CD4-positive, alpha-beta T cell treated with Interleukin-1 beta for 1 hour (primary cell): ENCODE measurements at regions not wholly inside any gene's neighbourhood (a gene's known extent, or its start where the extent isn't known, plus 50 kb on each side); places are given as distances from the start of the nearest gene placed in this dataset.
"Not testable (repeated sequence)": the region's sequence is repeated elsewhere in the genome, so short reads cannot be mapped to it uniquely, and the experiment has no call there.

Experiments used
- DNase-seq, 2 donors: peaks; one replicate each; pipeline ENCODE4 v3.0.0-alpha.2; 2020 to 2022

DNA sequence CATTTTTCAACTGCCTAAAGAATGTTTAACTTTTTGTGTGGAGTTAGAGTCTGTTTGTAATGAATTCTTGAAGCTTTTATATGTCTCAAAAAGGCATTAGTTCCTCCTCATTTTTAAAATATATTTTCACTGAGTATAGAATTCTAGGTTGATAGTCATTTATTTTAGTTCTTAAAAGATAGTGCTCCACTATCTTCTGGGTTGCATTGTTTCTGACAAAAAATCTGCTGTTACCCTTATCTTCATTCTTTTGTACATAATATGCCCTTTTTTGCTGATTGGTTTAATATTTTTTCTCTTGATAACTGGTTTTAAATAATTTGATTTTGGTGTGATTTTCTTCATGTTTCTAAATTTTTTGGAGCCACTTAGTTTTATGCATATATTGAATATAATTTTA is 754.7 kb upstream of the GYPC start:
- DNase-seq: no peak

DNA sequence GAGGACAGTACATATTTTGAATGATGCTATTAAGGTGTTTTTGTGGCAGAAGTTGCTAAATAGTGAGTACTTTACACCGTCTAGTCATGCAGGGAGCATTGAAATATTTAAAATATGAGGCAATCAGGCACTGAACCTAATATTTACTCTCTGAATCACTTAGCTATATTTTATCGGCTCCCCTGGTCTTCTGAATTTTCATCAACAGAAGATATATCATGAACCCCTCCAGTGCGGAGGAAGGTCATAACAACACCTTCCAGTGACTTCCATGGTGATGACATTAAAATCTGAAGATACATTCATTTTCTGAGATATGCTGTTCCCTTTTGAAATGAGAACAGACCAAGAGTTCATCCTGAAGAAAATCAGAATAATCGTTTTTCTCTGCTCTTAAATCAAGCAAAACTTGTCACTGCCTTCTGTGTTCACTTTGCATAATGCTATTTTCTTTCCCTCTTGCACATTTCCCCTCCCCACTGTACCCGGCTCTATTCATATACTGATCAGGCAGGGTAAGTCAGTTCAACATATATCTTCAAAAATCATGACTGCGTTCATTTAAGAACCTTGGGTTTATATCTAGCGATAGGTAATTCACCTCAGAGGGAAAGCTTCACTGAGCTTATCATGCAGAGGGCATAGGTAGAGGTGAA is 729.9 kb upstream of the GYPC start:
- no peak for DNase-seq

DNA sequence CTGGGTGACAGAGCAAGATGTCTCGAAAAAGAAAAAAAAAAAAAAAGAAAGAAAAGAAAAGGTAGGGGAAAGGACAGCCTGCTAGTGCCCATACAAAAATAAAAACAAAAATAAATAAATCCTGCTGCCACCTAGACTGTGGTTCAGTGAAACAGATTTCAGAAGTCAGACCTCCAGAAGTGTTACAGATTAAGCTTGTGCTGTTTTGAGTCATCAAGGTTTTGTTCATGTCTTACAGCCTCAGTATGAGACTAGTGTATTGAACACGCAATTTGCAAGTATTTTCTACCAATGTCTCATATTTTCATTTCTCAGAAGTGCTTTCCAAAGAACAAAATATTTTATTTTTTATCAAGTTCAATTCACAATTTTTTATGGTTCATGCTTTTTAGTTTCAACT is 720.4 kb upstream of the GYPC start:
- DNase-seq: no peak

DNA sequence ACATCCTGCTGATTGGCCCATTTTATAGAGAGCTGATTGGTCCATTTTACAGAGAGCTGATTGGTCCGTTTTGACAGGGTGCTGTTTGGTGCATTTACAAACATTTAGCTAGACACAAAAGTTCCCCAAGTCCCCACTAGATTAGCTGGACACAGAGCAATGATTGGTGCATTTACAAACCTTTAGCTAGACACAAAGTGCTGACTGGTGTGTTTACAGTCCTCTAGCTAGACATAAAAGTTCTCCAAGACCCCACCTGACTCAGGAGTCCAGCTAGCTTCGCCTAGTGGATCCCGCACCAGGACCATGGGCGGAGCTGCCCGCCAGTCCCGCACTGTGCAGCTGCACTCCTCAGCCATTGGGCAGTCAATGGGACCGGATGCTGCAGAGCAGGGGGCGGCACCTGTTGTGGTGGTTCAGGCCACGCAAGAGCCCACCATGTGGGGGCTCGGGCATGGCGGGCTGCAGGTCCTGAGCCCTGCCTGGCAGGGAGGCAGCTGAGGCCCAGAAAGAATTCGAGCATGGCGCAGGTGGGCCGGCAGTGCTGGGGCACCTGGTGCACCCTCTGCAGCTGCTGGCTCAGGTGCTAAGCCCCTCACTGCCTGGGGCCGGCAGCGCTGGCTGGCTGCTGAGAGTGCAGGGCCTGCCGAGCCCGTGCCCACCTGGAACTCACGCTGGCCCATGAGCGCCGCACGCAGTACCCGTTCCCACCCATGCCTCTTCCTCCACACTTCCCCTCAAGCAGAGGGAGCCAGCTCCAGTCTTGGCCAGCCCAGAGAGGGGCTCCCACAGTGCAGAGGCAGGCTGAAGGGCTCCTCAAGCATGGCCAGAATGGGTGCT is 713.2 kb upstream of the GYPC start:
- no peak for DNase-seq

DNA sequence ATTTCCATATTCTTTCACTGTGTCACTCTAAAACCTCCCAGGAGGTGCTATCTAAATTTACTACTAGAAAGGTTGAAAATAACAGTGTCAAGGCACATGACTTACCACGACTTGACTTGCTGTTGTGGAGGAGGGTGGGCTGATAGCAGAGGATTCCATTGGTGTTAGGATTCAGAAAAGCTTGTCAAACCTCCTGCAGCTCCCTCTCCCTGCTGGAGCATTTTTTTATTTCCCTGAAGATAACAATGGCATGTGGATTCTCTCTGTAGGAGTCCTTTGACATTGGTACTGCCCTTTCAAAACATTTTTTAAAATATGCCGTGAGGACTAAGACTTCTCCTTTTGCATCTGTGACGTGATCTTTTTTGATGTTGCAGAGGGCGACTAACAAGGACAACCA is 696.9 kb upstream of the GYPC start:
- no peak for DNase-seq

DNA sequence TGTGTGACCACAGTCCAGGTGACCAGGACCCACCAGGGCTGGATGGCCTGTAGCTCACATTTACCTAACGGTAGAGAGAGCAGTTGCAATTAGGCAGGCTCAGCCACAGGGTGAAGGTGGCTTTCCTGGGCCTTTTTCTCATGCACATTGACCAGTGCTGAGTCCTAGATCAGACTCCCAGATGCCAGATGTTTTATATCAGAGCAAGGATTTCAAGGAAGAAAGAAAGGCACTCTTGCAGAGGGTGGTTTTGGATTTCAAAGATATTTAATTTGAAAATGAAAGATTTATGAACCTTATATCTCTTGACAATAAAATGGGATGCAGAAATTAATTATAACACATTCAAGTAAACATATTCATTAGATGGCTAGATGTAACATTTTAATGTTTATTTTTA is 694.2 kb upstream of the GYPC start:
- DNase-seq: no peak

DNA sequence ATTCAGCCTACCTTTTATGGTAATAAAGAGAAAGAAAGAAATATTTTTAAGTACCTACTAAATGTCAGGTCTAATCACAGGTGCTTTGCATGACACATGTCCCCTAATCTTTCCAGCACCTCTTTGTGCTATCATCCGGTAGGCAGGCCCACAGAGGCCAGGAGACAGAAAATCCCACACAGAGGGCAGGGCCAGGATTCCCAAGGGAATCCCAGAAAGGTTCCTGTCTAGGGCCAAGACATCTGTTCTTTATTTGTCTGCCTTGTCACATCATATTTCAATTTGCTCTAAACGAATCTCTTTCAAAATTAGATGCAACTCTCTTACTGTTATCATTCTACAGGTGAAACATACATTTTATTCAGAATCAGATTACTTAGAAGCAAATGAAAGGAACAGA is 676.1 kb upstream of the GYPC start:
- DNase-seq: no peak

DNA sequence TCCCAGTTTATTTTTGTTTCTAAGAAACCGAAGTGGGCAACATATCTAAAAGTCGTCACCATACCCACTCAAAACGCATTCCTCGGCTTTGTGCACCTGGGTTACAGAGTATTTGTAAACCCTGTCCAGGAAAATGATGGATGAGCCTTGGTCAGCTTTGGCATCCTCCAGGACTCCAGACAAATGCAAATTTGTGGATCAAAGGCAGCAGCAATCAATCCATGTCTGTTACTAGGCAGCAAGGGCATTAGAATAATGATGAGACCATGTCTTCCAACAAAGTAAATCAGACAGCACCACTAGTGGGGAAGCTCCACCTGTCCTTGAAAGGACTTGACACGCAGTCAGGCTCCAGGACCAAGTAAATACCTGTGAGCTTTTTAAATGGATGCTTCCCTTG is 672.6 kb upstream of the GYPC start:
- no peak for DNase-seq

DNA sequence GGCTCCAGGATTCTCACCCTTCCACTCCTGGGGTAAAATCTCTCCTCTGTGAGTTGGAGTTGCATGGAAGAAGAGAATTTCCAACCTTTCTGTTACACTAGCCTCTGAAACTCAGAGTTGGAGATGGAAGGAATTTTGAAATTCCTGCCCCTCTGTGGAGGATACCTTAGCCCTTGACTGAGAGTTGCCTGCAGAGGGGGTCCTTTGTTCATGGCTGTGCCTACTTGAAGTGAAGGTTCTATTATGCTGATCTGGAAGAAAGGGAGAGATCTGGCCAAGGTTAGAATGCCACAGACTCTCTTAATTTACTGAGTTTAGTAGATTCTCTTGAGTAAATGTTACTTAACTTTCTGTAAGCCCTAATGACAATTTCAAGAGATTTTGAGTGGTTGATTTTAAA is 626.6 kb upstream of the GYPC start:
- DNase-seq: no peak

DNA sequence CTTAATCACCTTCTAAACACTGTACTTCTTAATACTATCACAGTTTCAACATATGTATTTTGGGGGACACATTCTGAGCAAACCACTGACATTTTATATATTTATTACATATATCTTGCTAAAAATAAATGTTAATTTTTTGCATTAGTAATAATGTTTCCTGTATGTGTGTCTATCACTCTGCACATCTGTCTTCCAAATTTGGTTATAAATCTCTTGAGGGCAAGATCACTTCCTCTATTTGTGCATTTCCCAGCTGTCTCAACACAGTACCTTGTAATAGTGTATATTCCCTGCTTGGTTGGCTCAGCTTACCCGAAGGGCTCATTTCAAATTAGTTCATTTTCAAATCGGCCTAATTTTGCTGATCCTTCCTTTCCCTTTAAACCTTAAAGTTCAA is 617.1 kb upstream of the GYPC start:
- DNase-seq: no peak

DNA sequence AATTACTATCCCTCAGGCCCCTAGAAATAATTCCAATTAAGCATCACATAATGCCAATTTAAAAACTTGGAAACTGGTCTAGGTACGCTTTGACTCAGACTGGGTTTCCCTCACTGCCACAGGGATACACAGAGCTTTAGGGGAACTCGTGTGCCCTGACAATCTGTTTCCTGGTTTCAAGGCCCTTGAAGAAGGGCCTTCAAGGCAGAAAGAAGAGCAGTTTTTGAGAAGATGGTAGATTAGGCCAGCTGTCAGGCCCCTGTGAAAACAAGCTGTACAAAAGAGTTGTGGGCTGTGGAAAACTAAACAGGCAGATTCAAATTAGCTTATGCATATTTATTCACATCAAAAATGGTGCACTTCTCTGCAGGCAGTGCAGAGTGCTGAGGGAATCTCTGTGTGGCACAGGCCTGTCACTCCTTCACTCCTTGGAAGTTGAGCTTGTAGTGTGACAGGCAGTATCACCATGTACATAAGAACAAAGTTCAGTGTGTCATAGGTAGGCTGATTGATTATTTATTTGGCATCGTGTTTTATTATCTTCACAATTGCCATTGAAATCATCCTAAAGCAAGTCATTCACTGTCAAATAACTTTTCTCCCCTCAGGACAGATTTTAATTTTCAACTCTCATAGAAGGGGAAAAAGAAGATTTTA is 614.4 kb upstream of the GYPC start:
- DNase-seq: no peak

DNA sequence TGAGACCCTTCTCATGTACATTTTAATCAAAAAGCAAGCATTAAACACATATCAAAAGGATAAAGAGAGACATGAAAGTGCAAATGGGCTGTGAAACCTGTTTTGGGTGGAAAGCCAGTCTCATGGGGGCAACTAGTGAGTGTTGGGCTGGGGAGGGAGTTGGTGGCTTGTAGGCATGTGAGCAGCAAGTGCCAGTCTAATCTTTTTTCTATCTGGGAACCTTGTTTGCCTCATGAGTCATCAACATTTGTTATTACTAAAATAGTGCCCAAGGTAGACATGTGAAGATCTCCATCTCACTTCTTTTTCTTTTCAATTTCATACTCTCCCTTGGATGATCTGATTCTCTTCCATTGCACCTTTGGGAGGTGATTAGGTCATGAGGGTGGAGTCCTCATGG is 613.9 kb upstream of the GYPC start:
- DNase-seq: no peak

DNA sequence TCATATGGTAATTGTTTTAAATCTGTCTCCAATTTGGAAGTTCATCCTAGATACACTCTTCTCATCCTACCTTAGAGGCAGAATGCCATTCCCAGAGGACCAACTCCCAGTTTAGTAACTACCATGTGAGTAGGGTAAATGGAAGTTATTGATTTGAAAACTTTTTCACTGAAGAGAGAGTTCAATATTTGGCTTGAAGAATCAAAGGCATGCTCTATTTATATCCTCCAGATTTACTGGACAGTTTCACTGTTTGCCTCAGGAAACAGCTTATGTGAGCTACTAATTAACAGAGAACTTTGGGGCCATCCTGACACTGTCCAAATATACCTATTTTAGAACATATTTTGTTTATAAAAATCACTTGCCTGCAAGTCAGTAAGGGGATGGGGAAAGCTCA is 607.2 kb upstream of the GYPC start:
- no peak for DNase-seq

DNA sequence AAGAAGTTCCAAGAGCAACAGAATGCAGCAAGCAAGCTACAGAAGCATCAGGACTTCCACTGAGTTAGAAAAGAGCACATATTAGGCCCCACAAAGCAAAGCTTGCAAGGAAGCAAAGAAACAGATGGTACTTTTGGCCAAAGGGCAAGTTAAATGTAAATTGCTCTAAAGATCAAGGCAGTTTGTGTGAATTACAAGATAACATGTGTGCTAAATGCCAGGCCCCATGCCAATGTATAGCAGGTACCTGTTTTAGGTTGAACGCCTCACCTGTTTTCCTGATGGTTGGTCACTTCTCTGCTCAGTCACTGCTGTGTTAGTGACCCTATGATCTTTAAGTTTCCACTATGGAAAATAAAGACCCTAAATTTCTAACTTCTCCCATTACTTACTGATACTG is 606.5 kb upstream of the GYPC start:
- DNase-seq: no peak

DNA sequence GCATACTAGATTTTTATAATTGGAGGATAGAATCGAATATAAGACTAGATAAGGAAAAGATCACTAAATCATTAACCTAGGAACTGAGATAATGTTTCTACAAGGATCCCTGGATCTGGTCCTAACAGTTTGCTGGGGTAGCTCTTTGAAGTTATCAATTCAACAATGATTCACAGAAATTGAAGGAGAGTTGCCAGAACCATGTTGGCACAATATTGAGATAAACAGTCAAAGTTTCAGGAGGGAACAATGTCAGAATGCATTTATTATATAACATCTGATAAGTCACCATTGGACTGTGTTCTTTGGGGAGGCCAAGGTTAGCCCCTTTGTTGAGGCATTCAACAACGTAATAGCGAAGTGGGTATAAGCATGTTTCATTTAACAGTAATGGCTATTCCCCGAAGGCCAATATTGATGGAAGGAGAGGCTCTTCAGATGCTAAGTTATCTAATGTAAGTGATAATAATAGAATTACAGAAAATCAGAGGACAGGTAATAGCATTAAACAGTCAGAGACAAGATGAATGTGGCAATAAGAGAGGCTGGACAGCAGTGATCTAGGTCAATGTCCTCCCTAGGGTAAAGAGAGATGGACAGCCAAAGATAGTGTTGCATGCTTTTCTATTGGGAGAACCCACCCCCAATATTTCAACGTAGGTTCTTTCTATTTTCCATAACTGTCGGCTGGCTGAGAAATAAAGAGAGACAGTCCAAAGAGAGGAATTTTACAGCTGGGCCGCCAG is 604.8 kb upstream of the GYPC start:
- DNase-seq: no peak

DNA sequence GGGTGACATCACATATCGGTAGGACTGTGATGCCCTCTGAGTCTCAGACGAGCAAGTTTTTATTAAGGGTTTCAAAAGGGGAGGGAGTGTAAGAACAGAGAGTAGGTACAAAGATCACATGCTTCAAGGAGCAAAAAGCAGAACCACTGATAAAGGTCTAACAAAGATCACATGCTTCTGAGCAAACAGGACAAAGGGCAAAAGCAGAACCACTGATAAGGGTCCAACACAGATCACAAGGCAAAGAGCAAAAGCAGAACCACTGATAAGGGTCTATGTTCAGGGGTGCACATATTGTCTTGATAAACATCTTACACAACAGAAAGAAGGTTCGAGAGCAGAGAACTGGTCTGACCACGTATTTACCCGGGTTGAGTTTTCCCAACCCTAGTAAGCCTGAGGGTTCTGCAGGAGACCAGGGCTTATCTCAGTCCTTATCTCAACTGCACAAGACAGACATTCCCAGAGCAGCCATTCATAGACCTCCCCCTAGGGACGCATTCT is 604.2 kb upstream of the GYPC start:
- not testable (repeated sequence) for DNase-seq

DNA sequence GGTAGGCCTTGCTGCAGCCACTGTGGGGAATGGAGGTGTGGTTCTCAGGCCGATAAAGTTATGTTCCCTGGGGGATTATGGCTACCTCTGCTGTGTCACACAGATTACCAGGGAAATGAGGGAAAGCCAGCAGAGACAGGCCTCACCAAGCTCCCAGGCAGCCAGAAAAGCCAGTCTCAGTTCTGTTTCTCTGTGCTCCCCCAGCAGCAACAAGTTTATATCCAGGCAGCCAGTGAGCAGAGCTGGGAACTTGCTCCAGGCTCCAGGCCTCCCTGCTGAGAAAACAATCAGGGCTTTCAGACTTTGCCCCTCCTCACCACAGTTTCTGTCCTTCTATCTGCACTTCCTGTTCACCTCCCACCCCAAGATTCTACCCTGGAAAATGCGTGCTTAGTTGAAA is 596.6 kb upstream of the GYPC start:
- no peak for DNase-seq

DNA sequence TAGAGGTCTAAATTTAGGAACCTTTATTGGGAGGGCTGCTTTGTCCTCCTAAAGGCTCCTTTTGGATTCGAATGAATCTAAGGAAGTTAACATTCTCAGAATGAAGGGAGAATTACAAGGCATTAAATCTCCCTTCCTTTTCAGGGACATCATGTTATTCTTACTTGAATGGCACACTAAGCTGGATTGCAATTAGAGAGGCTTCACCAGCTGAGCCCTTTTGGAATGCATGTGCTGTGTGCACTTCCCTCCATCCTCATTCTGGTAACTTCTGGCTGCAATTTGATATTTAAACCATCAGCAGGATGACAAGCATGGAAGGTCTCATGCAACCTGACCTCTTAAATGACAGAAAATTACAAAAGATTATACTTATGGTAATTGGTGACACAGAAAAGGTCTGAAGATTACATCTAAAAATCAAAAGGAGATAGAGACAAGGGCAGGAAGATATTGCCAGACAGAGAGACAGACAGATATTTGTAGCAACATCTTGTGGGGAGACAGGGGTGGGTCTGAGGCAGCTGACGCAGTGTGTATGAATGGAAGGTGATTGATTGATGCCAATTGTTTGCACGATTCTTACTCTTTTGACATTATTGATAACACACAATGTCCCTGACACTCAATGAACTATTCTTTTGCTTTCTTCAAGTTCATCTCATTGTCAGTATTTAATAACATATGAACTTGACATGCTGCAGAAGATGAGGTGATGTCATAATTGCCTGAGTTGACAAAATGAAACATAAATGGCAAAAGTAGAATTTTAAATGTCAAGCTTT is 570.8 kb upstream of the GYPC start:
- DNase-seq: no peak

DNA sequence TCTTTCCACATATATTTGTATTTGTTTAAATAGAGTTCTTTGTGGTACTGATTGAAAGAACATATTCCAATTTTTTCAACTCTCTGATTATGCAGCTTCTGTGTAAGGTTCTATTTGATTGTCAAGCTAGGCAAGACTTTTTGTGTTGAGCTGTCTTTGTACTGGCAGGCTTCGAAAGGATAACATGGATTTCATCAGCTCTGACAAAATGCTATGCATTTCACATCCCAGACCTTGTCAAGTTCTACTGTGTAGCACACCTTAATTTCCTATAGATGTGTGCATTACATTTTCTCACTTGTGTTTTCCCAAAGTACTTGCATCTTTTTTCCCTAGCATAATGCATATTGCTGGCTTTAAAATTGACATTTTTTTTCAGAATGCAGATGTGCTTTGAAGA is 555.0 kb upstream of the GYPC start:
- no peak for DNase-seq

DNA sequence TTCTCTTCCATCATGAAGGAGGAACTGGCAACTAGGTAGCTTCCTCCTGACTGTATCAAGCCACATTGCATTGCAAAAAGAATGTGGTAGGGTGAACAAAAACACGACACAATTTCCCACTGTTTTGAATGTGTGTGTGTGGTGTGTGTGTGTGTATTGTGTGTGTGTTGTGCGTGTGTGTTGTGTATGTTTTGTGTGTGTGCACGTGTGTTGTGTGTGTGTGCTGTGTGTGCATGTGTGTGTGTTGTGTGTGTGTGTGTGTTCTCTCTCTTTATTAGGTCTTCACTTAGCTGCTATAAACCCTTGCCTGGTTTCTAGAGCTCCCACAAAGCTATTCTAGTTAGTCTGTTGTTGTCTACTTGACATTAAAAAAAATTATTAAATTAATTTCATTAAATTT is 550.0 kb upstream of the GYPC start:
- DNase-seq: no peak

DNA sequence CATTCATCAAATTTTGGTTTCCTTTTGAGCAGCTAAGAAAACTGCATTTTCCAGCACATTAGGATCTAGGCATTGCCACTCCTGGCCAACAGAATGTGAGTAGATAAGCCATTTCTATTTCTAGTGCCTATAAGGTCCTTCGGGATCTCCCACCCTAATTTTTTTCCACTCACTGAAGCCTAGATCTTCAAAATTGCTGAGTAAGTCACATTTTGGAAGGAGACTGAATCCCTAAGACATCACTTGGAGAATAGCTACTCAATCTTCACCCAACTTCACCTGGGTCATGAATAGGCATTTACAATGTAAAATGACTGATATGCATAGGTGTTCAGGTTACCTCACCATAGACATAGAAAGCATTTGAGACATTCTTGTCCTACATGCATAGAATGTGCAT is 548.1 kb upstream of the GYPC start:
- DNase-seq: no peak

DNA sequence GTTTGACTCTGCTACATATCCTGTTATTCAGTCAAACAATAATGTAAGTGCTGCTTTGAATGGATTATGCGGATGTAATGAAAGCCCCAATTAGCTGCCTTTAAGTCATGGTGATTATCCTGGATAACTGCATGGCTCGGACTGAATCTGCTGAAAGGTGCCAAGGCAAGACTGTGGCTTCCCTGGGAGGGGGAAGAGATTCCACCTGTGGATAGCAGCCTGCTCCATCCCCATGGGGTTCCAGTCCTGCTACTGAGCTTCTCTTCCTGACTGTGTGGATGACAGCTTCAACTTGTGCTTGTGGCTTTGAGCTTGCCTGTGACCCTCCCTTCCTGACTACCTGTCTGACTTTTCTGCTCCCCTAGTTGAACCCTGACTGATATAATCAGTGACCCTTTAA is 540.0 kb upstream of the GYPC start:
- DNase-seq: no peak

DNA sequence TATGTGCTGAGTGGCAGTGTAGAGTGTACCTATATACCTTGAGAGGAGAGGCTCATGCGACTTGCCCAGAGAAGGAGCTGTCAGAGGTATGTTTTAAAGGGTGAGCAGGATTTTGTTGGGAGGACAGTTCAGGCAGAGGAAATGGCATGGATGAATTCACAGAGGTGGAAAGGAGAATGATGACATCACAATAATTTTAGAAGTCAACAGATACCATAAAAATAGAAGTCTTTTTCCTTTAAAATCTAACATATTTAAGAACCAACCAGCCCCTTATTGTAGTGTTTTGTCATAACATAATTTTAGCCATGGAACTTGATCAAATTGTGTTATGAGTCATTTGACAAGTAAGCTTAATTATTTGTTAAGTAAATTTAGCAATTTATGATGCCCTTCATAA is 538.1 kb upstream of the GYPC start:
- DNase-seq: no peak
